Endothelial cell of umbilical vein (primary cell): ENCODE measurements at regions not wholly inside any gene's neighbourhood (a gene's known extent, or its start where the extent isn't known, plus 50 kb on each side); places are given as distances from the start of the nearest gene placed in this dataset.

ENCODE experiments used
- BruUV-seq: library from RNA; stranded (reverse); fragments of 400-500 nt; replicated peaks from 2 replicates; lab custom pipeline; 2021; lab: Mats Ljungman, UMichigan
- CTCF ChIA-PET: fragments of 300-600, 350-600 bp; sonication (Branson Sonifier 250); formaldehyde crosslinking; loops from one replicate; lab custom pipeline; 2021; ENCODE audit warnings: antibody characterized with exemption, inconsistent platforms; lab: Charles Lee
- POLR2A ChIA-PET: fragments of 300-600, 350-600 bp; sonication (Branson Sonifier 250); formaldehyde crosslinking; loops from one replicate; lab custom pipeline; 2021; ENCODE audit warnings: antibody characterized with exemption, inconsistent platforms; lab: Charles Lee
- DNase-seq: peaks from one replicate; pipeline ENCODE4 v3.0.0-alpha.2; 2011; ENCODE audit warnings: low read depth, low spot score
- FAIRE-seq: peaks from 2 replicates; lab custom pipeline; 2011; peaks lifted over from hg19 to GRCh38; lab: Jason Lieb, UNC
- H2AFZ ChIP-seq: 2 replicates; pipeline ENCODE4 v1.6.0; 2012; ENCODE audit warnings: low read depth, low read length, control low read depth, inconsistent platforms
- H3K27ac ChIP-seq: 2 replicates; pipeline ENCODE4 v1.5.1; 2011; ENCODE audit warnings: low read depth, mild to moderate bottlenecking, control low read depth, low read length, moderate library complexity; ENCODE audit not compliant: insufficient read depth
- H3K27me3 ChIP-seq, 2 experiments: 2 replicates each; pipeline versions ENCODE4 v1.6.0 to v1.6.1; 2011; ENCODE audit warnings: low read length in 2 of 2, mixed read lengths in 1 of 2; ENCODE audit not compliant: control insufficient read depth in 2 of 2, insufficient read depth in 2 of 2
- H3K36me3 ChIP-seq, 2 experiments: 2 replicates in 1 of 2; 3 replicates in 1 of 2; pipeline ENCODE4 v1.5.1; 2011; ENCODE audit warnings: low read length in 2 of 2, mild to moderate bottlenecking in 1 of 2, moderate library complexity in 1 of 2; ENCODE audit not compliant: control insufficient read depth in 2 of 2, insufficient read depth in 2 of 2; ENCODE audit errors: extremely low read depth in 1 of 2
- H3K4me1 ChIP-seq: 3 replicates; pipeline ENCODE4 v1.5.1; 2011; ENCODE audit warnings: mild to moderate bottlenecking, low read length; ENCODE audit not compliant: control insufficient read depth, insufficient read depth; ENCODE audit errors: extremely low read depth
- H3K4me2 ChIP-seq: 2 replicates; pipeline ENCODE4 v1.6.1; 2011; ENCODE audit warnings: low read length, control low read depth, mixed read lengths; ENCODE audit not compliant: insufficient read depth
- H3K4me3 ChIP-seq, 3 experiments: fragments of 200-600 bp in 1 of 3; sonication (generic), shearing (Covaris generic) in 1 of 3; replicated peaks in 1 of 3; 2 replicates each; pipeline ENCODE4 v1.5.1; 2011 to 2016; ENCODE audit warnings: control low read depth in 3 of 3, low read length in 3 of 3, mild to moderate bottlenecking in 2 of 3, inconsistent platforms in 1 of 3, low read depth in 1 of 3, moderate library complexity in 1 of 3; ENCODE audit not compliant: insufficient read depth in 1 of 3
- H3K79me2 ChIP-seq: 2 replicates; pipeline ENCODE4 v1.6.0; 2012; ENCODE audit warnings: low read length, inconsistent platforms; ENCODE audit not compliant: control insufficient read depth, insufficient read depth
- H3K9ac ChIP-seq: replicated peaks from 2 replicates; pipeline ENCODE3; 2011; ENCODE audit warnings: low read length, control low read depth; ENCODE audit not compliant: insufficient read depth; ENCODE audit errors: extremely low read depth
- H3K9me1 ChIP-seq: replicated peaks from 3 replicates; pipeline ENCODE4 v1.6.0; 2011; ENCODE audit warnings: mild to moderate bottlenecking, low read length; ENCODE audit not compliant: control insufficient read depth, insufficient read depth; ENCODE audit errors: extremely low read depth
- H3K9me3 ChIP-seq: replicated peaks from 2 replicates; pipeline ENCODE4 v1.5.1; 2012; ENCODE audit warnings: low read length, inconsistent platforms; ENCODE audit not compliant: control insufficient read depth, insufficient read depth
- H4K20me1 ChIP-seq: replicated peaks from 2 replicates; pipeline ENCODE3; 2011; ENCODE audit warnings: mild to moderate bottlenecking, low read length; ENCODE audit not compliant: control insufficient read depth, insufficient read depth; ENCODE audit errors: extremely low read depth
- CTCF ChIP-seq, 2 donors: IDR thresholded peaks; 1 replicate in 1 of 2; 2 replicates in 1 of 2; pipeline ENCODE4 v1.5.1; 2011; ENCODE audit warnings: low read length in 2 of 2, mild to moderate bottlenecking in 2 of 2, moderate library complexity in 2 of 2, control low read depth in 1 of 2, inconsistent platforms in 1 of 2, low read depth in 1 of 2; ENCODE audit not compliant: insufficient read depth in 1 of 2; ENCODE audit errors: extremely low read depth in 1 of 2
- EZH2 ChIP-seq: IDR thresholded peaks from 2 replicates; pipeline ENCODE4 v1.6.1; 2012; ENCODE audit warnings: borderline replicate concordance, low read depth, mild to moderate bottlenecking, moderate library complexity, low read length, inconsistent platforms; ENCODE audit not compliant: severe bottlenecking
- FOS ChIP-seq: IDR thresholded peaks from 2 replicates; pipeline ENCODE4 v1.6.1; 2011; ENCODE audit warnings: mild to moderate bottlenecking, low read length, moderate library complexity, borderline replicate concordance; ENCODE audit not compliant: insufficient read depth
- GATA2 ChIP-seq: IDR thresholded peaks from 2 replicates; pipeline ENCODE4 v1.7.0; 2011; ENCODE audit warnings: low read depth, mild to moderate bottlenecking, moderate library complexity, mixed read lengths, low read length; ENCODE audit not compliant: insufficient read length, insufficient read depth
- JUN ChIP-seq: IDR thresholded peaks from 2 replicates; pipeline ENCODE4 v1.6.1; 2011; ENCODE audit warnings: borderline replicate concordance, low read depth; ENCODE audit not compliant: insufficient read length, insufficient read depth
- MAX ChIP-seq: IDR thresholded peaks from 2 replicates; pipeline ENCODE4 v1.6.1; 2011; ENCODE audit not compliant: insufficient read depth, insufficient read length
- MYC ChIP-seq: IDR thresholded peaks from one replicate; pipeline ENCODE4 v1.6.1; 2011; ENCODE audit warnings: mild to moderate bottlenecking, low read depth, low read length
- POLR2A ChIP-seq: IDR thresholded peaks from 2 replicates; pipeline ENCODE4 v1.6.1; 2012; ENCODE audit warnings: low read depth, mild to moderate bottlenecking, control low read depth, low read length
- POLR2AphosphoS5 ChIP-seq: IDR thresholded peaks from 2 replicates; pipeline ENCODE4 v1.6.1; 2012; ENCODE audit warnings: low read depth, mild to moderate bottlenecking, control low read depth, low read length, moderate library complexity; ENCODE audit not compliant: insufficient read depth
- dilution Hi-C: fragments of 300-500 bp; cut with MboI; formaldehyde crosslinking; loops from one replicate; pipeline ENCODE4 v1.15.0; 2019; ENCODE audit warnings: low sequenced_read_pairs; ENCODE audit not compliant: extremely low pct_ligation_motif_present
- intact Hi-C: fragments of 100-400 bp; cut with micrococcal nuclease; formaldehyde crosslinking; loops from one replicate; pipeline ENCODE4 v1.10.0; 2022

GRCh38 chr5:173823274-173823644 is 64.9 kb upstream of the CPEB4 start:
- CTCF ChIA-PET, result interaction anchor here (1.6 kb wide), 1 partner anchor 102 kb away, joined by 5 read pairs; no protein-coding TSS in a partner anchor
- POLR2A ChIA-PET, result no interaction called here
- H3K9ac ChIP-seq, result no peak overlapping the region
- no peak overlapping the region for H3K4me2 ChIP-seq
- no TSS peak for BruUV-seq
- no peaks in the 10 kb centered on the region for H3K27me3 ChIP-seq
- H3K9me1 ChIP-seq, result no peaks in the 10 kb centered on the region
- no peaks in the 10 kb centered on the region for H4K20me1 ChIP-seq
- no peak overlapping the region for H3K27ac ChIP-seq
- H3K9me3 ChIP-seq, result no peaks in the 10 kb centered on the region
- no peak for TF ChIP-seq GATA2
- no peak for TF ChIP-seq MYC
- TF ChIP-seq EZH2, result no peak
- no peak for TF ChIP-seq FOS
- no peak for TF ChIP-seq POLR2AphosphoS5
- TF ChIP-seq JUN, result no peak
- TF ChIP-seq CTCF (IDR thresholded peaks at IDR 0.05; ENCODE audit: extremely low read depth in 1 of 2, insufficient read depth in 1 of 2, low read depth in 1 of 2, low read length in 2 of 2), result no peak
- no peak for TF ChIP-seq POLR2A
- no peak for TF ChIP-seq MAX
- H3K36me3 ChIP-seq, result no peaks in the 10 kb centered on the region
- DNase-seq (no peak), FAIRE-seq (no peak)
- no peaks in the 10 kb centered on the region for H3K79me2 ChIP-seq
- no peak overlapping the region for H2AFZ ChIP-seq
- dilution Hi-C loops (no loop called here), intact Hi-C loops (no loop called here)
- no peak overlapping the region for H3K4me3 ChIP-seq
- H3K4me1 ChIP-seq, result no peaks in the 10 kb centered on the region
